ENCODE measurements at regions not wholly inside any gene's neighbourhood (a gene's known extent, or its start where the extent isn't known, plus 50 kb on each side); places are given as distances from the start of the nearest gene placed in this dataset.

GRCh38 chr1:219086956-219087469 lies 86.7 kb upstream of the LYPLAL1 start:
- Histone ChIP-seq H3K9me3 (no peaks in the 10 kb centered on the region), H3K4me1 (no peaks in the 10 kb centered on the region), H3K4me3 (no peak overlapping the region), H3K27me3 (no peaks in the 10 kb centered on the region), H3K27ac (no peak overlapping the region), H3K36me3 (no peaks in the 10 kb centered on the region)
- intact Hi-C loops (cut with DNase I): no loop called here
- no peak for ATAC-seq
- no peak for TF ChIP-seq CTCF (IDR thresholded peaks at IDR 0.05)
- no peak for DNase-seq

- no peaks in the 10 kb centered on the region for H3K27me3 ChIP-seq
- no peak for TF ChIP-seq CTCF (IDR thresholded peaks at IDR 0.05)
- H3K27ac ChIP-seq: no peak overlapping the region
- H3K4me1 ChIP-seq: no peaks in the 10 kb centered on the region
- H3K4me3 ChIP-seq: no peak overlapping the region
- H3K36me3 ChIP-seq: no peaks in the 10 kb centered on the region
- DNase-seq (peak; percentile 74), ATAC-seq (peak; percentile 99)
- intact Hi-C loops (cut with DNase I): no loop called here
- H3K9me3 ChIP-seq: no peaks in the 10 kb centered on the region
These were observed 84.7 kb upstream of the LYPLAL1 start for GRCh38 chr1:219088778-219089557.

- no peak for TF ChIP-seq CTCF (IDR thresholded peaks at IDR 0.05)
- intact Hi-C loops (cut with DNase I): no loop called here
- Histone ChIP-seq H3K4me3 (no peak overlapping the region), H3K27me3 (no peaks in the 10 kb centered on the region), H3K9me3 (no peaks in the 10 kb centered on the region), H3K27ac (no peak overlapping the region), H3K4me1 (no peaks in the 10 kb centered on the region), H3K36me3 (no peaks in the 10 kb centered on the region)
- ATAC-seq (no peak), DNase-seq (no peak)
These were observed 83.1 kb upstream of the LYPLAL1 start for GRCh38 chr1:219090607-219091006.

GRCh38 chr1:219092206-219092605 lies 81.5 kb upstream of the LYPLAL1 start:
- Histone ChIP-seq H3K4me1 (no peaks in the 10 kb centered on the region), H3K4me3 (no peak overlapping the region), H3K27me3 (no peaks in the 10 kb centered on the region), H3K27ac (no peak overlapping the region), H3K9me3 (no peaks in the 10 kb centered on the region), H3K36me3 (no peaks in the 10 kb centered on the region)
- ATAC-seq (no peak), DNase-seq (no peak)
- intact Hi-C loops (cut with DNase I): no loop called here
- no peak for TF ChIP-seq CTCF (IDR thresholded peaks at IDR 0.05)

- Histone ChIP-seq H3K27me3 (no peaks in the 10 kb centered on the region), H3K36me3 (no peaks in the 10 kb centered on the region), H3K4me1 (no peaks in the 10 kb centered on the region), H3K9me3 (no peaks in the 10 kb centered on the region), H3K27ac (no peak overlapping the region), H3K4me3 (no peak overlapping the region)
- TF ChIP-seq CTCF (IDR thresholded peaks at IDR 0.05): no peak
- DNase-seq (no peak), ATAC-seq (no peak)
- intact Hi-C loops (cut with DNase I): no loop called here
These were observed 74.4 kb upstream of the LYPLAL1 start for GRCh38 chr1:219099307-219099706.
